Transverse colon (tissue), 4 donors: ENCODE measurements at regions not wholly inside any gene's neighbourhood (a gene's known extent, or its start where the extent isn't known, plus 50 kb on each side); places are given as distances from the start of the nearest gene placed in this dataset.
"Not testable (repeated sequence)": the region's sequence is repeated elsewhere in the genome, so short reads cannot be mapped to it uniquely, and the experiment has no call there.

Source experiments
- DNase-seq: peaks from one replicate; pipeline ENCODE4 v3.0.0-alpha.2; 2019
- H3K27ac ChIP-seq, 4 donors: fragments of 200-600 bp; sonication (generic); 2 replicates each; pipeline ENCODE4 v1.5.1; 2016 to 2018; ENCODE audit warnings: inconsistent platforms in 4 of 4
- H3K27me3 ChIP-seq: fragments of 200-600 bp; sonication (generic); 2 replicates; pipeline ENCODE4 v1.5.1; 2017; ENCODE audit warnings: inconsistent platforms
- H3K36me3 ChIP-seq, 4 donors: fragments of 200-600 bp; sonication (generic); 2 replicates each; pipeline ENCODE4 v1.5.1; 2017 to 2019; ENCODE audit warnings: inconsistent platforms in 4 of 4
- H3K4me1 ChIP-seq, 4 donors: fragments of 200-600 bp; sonication (generic); 2 replicates each; pipeline ENCODE4 v1.5.1; 2017 to 2020; ENCODE audit warnings: inconsistent platforms in 4 of 4
- H3K4me3 ChIP-seq, 4 donors: fragments of 200-600 bp; sonication (generic); 1 replicate in 1 of 4; 2 replicates in 3 of 4; pipeline versions ENCODE4 v1.5.1 to v1.6.1; 2017 to 2019; ENCODE audit warnings: inconsistent platforms in 4 of 4
- H3K9me3 ChIP-seq, 2 donors: fragments of 200-600 bp; sonication (generic); 2 replicates each; pipeline ENCODE4 v1.5.1; 2017 to 2019; ENCODE audit warnings: inconsistent platforms in 2 of 2
- CTCF ChIP-seq, 5 experiments: fragments of 200-600 bp in 3 of 5; fragments of 450-650 bp in 2 of 5; sonication (generic) in 3 of 5; IDR thresholded peaks; 1 replicate in 2 of 5; 2 replicates in 3 of 5; pipeline ENCODE4 v1.5.1; 2016 to 2017; ENCODE audit warnings: antibody characterized with exemption in 5 of 5, inconsistent platforms in 3 of 5, mild to moderate bottlenecking in 2 of 5, moderate library complexity in 1 of 5
- EP300 ChIP-seq: sonication (generic); formaldehyde crosslinking; IDR thresholded peaks from one replicate; pipeline ENCODE4 v1.6.1; 2017; ENCODE audit warnings: antibody characterized with exemption, low read depth
- POLR2A ChIP-seq: fragments of 450-650 bp; IDR thresholded peaks from one replicate; pipeline ENCODE4 v1.6.1; 2016; ENCODE audit warnings: antibody characterized with exemption, mild to moderate bottlenecking, moderate library complexity
- POLR2AphosphoS5 ChIP-seq, 3 donors: sonication (generic); formaldehyde crosslinking; IDR thresholded peaks; one replicate each; pipeline ENCODE4 v1.6.1; 2016; ENCODE audit warnings: antibody characterized with exemption in 3 of 3
- WGBS, 2 donors: methylation state at CpG; one replicate each; pipeline ENCODE4 v1.1.5; 2018; ENCODE audit warnings: low coverage in 1 of 2; 5-methylcytosine and 5-hydroxymethylcytosine counted together
- in situ Hi-C, 4 donors: fragments of 200-750 bp; cut with MboI; loops; one replicate each; pipeline versions ENCODE4 v1.15.0 to v1.15.1; 2017; ENCODE audit warnings: low sequenced_read_pairs in 3 of 4, low pct_ligation_motif_present in 1 of 4, low pct_unique_long_range_greater_than_20kb in 1 of 4
- intact Hi-C: fragments of 100-400 bp; cut with DNase I; formaldehyde crosslinking; loops from one replicate; pipeline ENCODE4 v1.15.1; 2023; ENCODE audit warnings: low total_unique reads

DNA sequence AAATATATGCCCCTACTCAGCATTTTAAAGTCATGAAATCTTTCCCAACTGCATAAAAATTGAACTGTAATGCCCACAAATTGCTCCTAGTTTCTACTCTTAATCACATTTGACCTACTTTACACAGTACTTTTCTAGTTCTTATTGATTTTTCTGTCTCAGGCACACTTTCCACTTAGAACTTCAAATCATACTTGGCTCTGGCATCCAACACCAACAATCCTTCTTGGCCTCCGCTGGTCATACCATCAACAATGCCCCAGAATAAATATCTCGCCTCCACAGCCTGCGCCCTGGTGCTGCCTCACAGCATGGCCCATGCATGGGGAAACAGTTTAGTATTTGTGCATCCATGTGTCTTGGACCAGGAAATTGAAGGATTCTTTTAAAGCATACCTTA lies 107.5 kb upstream of the SYT10 start:
- no peak for DNase-seq
- Histone ChIP-seq H3K27me3 (no peaks in the 10 kb centered on the region), H3K4me3 (no peak overlapping the region), H3K36me3 (no peaks in the 10 kb centered on the region), H3K9me3 (peaks cover 0 to 1% of the 10 kb centered on the region in 2 donors), H3K4me1 (no peaks in the 10 kb centered on the region), H3K27ac (no peak overlapping the region)
- 92 to 94% methylated on average over 3 of the region's 3 CpGs for WGBS, 2 donors
- TF ChIP-seq POLR2A (no peak), CTCF (IDR thresholded peaks at IDR 0.05) (no peak), POLR2AphosphoS5 (IDR thresholded peaks at IDR 0.05) (no peak), EP300 (no peak)
- in situ Hi-C loops: no loop called here
- intact Hi-C loops: no loop called here

DNA sequence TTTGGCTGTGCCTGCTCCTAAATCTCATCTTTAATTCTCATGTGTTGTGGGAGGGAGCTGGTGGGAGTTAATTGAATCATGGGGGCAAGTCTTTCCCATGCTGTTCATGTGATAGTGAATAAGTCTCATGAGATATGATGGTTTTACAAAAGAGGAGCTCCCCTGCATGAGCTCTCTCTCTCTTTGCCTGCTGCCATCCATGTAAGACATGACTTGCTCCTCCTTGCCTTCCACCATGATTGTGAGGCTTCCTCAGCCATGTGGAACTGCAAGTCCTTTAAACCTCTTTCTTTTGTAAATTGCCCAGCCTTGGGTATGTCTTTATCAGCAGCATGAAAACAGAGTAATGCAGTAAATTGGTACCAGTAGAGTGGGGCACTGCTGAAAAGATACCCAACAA lies 110.6 kb upstream of the SYT10 start:
- in situ Hi-C loops, H3K36me3 ChIP-seq, H3K4me3 ChIP-seq, DNase-seq, H3K4me1 ChIP-seq, H3K27me3 ChIP-seq, intact Hi-C loops, H3K9me3 ChIP-seq, H3K27ac ChIP-seq: not testable (repeated sequence)

GRCh38 chr12:33551006-33551405 lies 111.4 kb upstream of the SYT10 start:
- H3K36me3 ChIP-seq: no peaks in the 10 kb centered on the region
- H3K4me1 ChIP-seq: no peaks in the 10 kb centered on the region
- H3K4me3 ChIP-seq: no peak overlapping the region
- intact Hi-C loops: no loop called here
- no peak for TF ChIP-seq POLR2A
- no peak for TF ChIP-seq POLR2AphosphoS5 (IDR thresholded peaks at IDR 0.05)
- no peak for TF ChIP-seq EP300
- TF ChIP-seq CTCF (IDR thresholded peaks at IDR 0.05): no peak
- no peaks in the 10 kb centered on the region for H3K9me3 ChIP-seq
- in situ Hi-C loops: no loop called here
- DNase-seq: no peak
- no peak overlapping the region for H3K27ac ChIP-seq
- H3K27me3 ChIP-seq: no peaks in the 10 kb centered on the region

DNA sequence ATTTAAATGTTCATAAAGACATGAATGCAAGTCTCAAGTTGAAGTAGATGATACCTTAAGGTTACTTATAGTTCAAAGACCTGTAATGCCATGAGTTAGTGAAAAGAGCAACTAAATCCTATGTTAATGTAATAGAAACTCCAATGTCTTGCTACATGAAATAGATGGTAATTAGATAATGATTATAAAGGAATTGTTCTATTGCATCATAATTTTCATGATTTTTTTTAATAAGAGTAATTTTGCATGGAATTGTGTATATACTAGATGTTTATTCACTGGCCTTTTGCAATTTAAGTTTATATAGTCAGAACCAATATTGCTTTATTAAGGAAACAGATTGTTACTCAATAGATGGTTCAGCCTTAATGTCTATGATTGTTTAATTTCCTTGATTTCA lies 115.5 kb upstream of the SYT10 start:
- in situ Hi-C loops: no loop called here

More for the DNA sequence above, 115.5 kb upstream of the SYT10 start:
- H3K36me3 ChIP-seq: no peaks in the 10 kb centered on the region
- H3K9me3 ChIP-seq: no peaks in the 10 kb centered on the region
- no peak for DNase-seq
- H3K4me1 ChIP-seq: no peaks in the 10 kb centered on the region
- no peak for TF ChIP-seq EP300
- TF ChIP-seq POLR2AphosphoS5 (IDR thresholded peaks at IDR 0.05): no peak
- TF ChIP-seq POLR2A: no peak
- TF ChIP-seq CTCF (IDR thresholded peaks at IDR 0.05): no peak
- H3K27ac ChIP-seq: no peak overlapping the region
- no peaks in the 10 kb centered on the region for H3K27me3 ChIP-seq
- intact Hi-C loops: no loop called here
- H3K4me3 ChIP-seq: no peak overlapping the region
